ENCODE measurements at regions not wholly inside any gene's neighbourhood (a gene's known extent, or its start where the extent isn't known, plus 50 kb on each side); places are given as distances from the start of the nearest gene placed in this dataset.

GRCh38 chr15:38149315-38149714, 103.3 kb upstream of the SPRED1 start:
- no peaks in the 10 kb centered on the region for H3K27me3 ChIP-seq (ENCODE audit: low read length)
- H3K27ac ChIP-seq (ENCODE audit: low read depth, low read length) = no peak overlapping the region
- no peaks in the 10 kb centered on the region for H3K79me2 ChIP-seq (ENCODE audit: insufficient read depth, low read length)
- no peaks in the 10 kb centered on the region for H3K9me2 ChIP-seq (replicated peaks; ENCODE audit: insufficient read depth, low read length)
- no peak overlapping the region for H3K4me2 ChIP-seq (ENCODE audit: low read depth, low read length, poor library complexity, severe bottlenecking)
- TF ChIP-seq EZH2phosphoT487 (conservative IDR thresholded peaks at IDR 0.05; ENCODE audit: low read length) (no peak), CTCF (IDR thresholded peaks at IDR 0.05; ENCODE audit: insufficient read depth, low read length, poor library complexity, severe bottlenecking) (no peak)
- no peak overlapping the region for H2AFZ ChIP-seq (ENCODE audit: low read depth, low read length, severe bottlenecking)
- H3K4me3 ChIP-seq (ENCODE audit: insufficient read depth, low read length, poor library complexity, severe bottlenecking) = no peak overlapping the region
- H3K9ac ChIP-seq (ENCODE audit: low read length) = no peak overlapping the region
- H3K9me3 ChIP-seq (ENCODE audit: insufficient read depth, low read length) = 0 out of 2 replicates have a peak, but pooled peaks cover 8% of the 10 kb centered on the region
- H4K20me1 ChIP-seq (ENCODE audit: low read depth, low read length) = no peaks in the 10 kb centered on the region
- H3F3A ChIP-seq (ENCODE audit: insufficient read depth) = no peaks in the 10 kb centered on the region
- no peaks in the 10 kb centered on the region for H3K36me3 ChIP-seq (ENCODE audit: low read length)

- no peaks in the 10 kb centered on the region for H3K27me3 ChIP-seq (ENCODE audit: low read length)
- no peaks in the 10 kb centered on the region for H4K20me1 ChIP-seq (ENCODE audit: low read depth, low read length)
- no peak overlapping the region for H3K27ac ChIP-seq (ENCODE audit: low read depth, low read length)
- H3K9ac ChIP-seq (ENCODE audit: low read length) = no peak overlapping the region
- H3K36me3 ChIP-seq (ENCODE audit: low read length) = no peaks in the 10 kb centered on the region
- H3K9me2 ChIP-seq (replicated peaks; ENCODE audit: insufficient read depth, low read length) = no peaks in the 10 kb centered on the region
- H3K79me2 ChIP-seq (ENCODE audit: insufficient read depth, low read length) = no peaks in the 10 kb centered on the region
- no peak overlapping the region for H3K4me3 ChIP-seq (ENCODE audit: insufficient read depth, low read length, poor library complexity, severe bottlenecking)
- H2AFZ ChIP-seq (ENCODE audit: low read depth, low read length, severe bottlenecking) = no peak overlapping the region
- no peaks in the 10 kb centered on the region for H3F3A ChIP-seq (ENCODE audit: insufficient read depth)
- H3K9me3 ChIP-seq (ENCODE audit: insufficient read depth, low read length) = 0 out of 2 replicates have a peak, but pooled peaks cover 8% of the 10 kb centered on the region
- no peak overlapping the region for H3K4me2 ChIP-seq (ENCODE audit: low read depth, low read length, poor library complexity, severe bottlenecking)
- TF ChIP-seq CTCF (IDR thresholded peaks at IDR 0.05; ENCODE audit: insufficient read depth, low read length, poor library complexity, severe bottlenecking) (no peak), EZH2phosphoT487 (conservative IDR thresholded peaks at IDR 0.05; ENCODE audit: low read length) (no peak)
These were observed 102.5 kb upstream of the SPRED1 start for GRCh38 chr15:38150148-38150547.

GRCh38 chr15:38150794-38151193, 101.8 kb upstream of the SPRED1 start:
- Histone ChIP-seq H3K9me3 (ENCODE audit: insufficient read depth, low read length) (0 out of 2 replicates have a peak, but pooled peaks cover 8% of the 10 kb centered on the region), H3K9ac (ENCODE audit: low read length) (no peak overlapping the region), H3K27ac (ENCODE audit: low read depth, low read length) (no peak overlapping the region), H3K27me3 (ENCODE audit: low read length) (no peaks in the 10 kb centered on the region), H3K4me2 (ENCODE audit: low read depth, low read length, poor library complexity, severe bottlenecking) (no peak overlapping the region), H4K20me1 (ENCODE audit: low read depth, low read length) (no peaks in the 10 kb centered on the region), H3K36me3 (ENCODE audit: low read length) (no peaks in the 10 kb centered on the region), H3F3A (ENCODE audit: insufficient read depth) (no peaks in the 10 kb centered on the region), H3K79me2 (ENCODE audit: insufficient read depth, low read length) (no peaks in the 10 kb centered on the region), H3K9me2 (replicated peaks; ENCODE audit: insufficient read depth, low read length) (no peaks in the 10 kb centered on the region), H3K4me3 (ENCODE audit: insufficient read depth, low read length, poor library complexity, severe bottlenecking) (no peak overlapping the region), H2AFZ (ENCODE audit: low read depth, low read length, severe bottlenecking) (no peak overlapping the region)
- TF ChIP-seq CTCF (IDR thresholded peaks at IDR 0.05; ENCODE audit: insufficient read depth, low read length, poor library complexity, severe bottlenecking) = no peak
- no peak for TF ChIP-seq EZH2phosphoT487 (conservative IDR thresholded peaks at IDR 0.05; ENCODE audit: low read length)
